Caco-2 (cell line): ENCODE measurements at regions not wholly inside any gene's neighbourhood (a gene's known extent, or its start where the extent isn't known, plus 50 kb on each side); places are given as distances from the start of the nearest gene placed in this dataset.

Experiments
- BruUV-seq: library from RNA; stranded (reverse); fragments of 400-500 nt; replicated peaks from 2 replicates; lab custom pipeline; 2021; lab: Mats Ljungman, UMichigan
- CTCF ChIA-PET: fragments of 300-600 bp; sonication (Branson Sonifier 250); formaldehyde crosslinking; loops from one replicate; lab custom pipeline; 2022; ENCODE audit warnings: antibody characterized with exemption; lab: Charles Lee
- POLR2A ChIA-PET: fragments of 300-600 bp; sonication (Branson Sonifier 250); formaldehyde crosslinking; loops from one replicate; lab custom pipeline; 2022; ENCODE audit warnings: antibody characterized with exemption; lab: Charles Lee
- DNase-seq, 2 experiments: peaks; one replicate each; pipeline versions ENCODE4 v3.0.0 to v3.0.0-alpha.2; 2020 to 2022
- H3K27me3 ChIP-seq: replicated peaks from 2 replicates; pipeline ENCODE4 v1.6.0; 2011; ENCODE audit warnings: low read length; ENCODE audit not compliant: control insufficient read depth, insufficient read depth
- H3K36me3 ChIP-seq: 2 replicates; pipeline ENCODE4 v1.5.1; 2011; ENCODE audit warnings: low read length; ENCODE audit not compliant: control insufficient read depth, insufficient read depth
- H3K4me1 ChIP-seq: fragments of 250-450 bp; sonication (Bioruptor Pico); 2 replicates; pipeline ENCODE4 v1.5.1; 2020; ENCODE audit warnings: mild to moderate bottlenecking
- H3K4me3 ChIP-seq: 2 replicates; pipeline ENCODE4 v1.5.1; 2011; ENCODE audit warnings: low read depth, mild to moderate bottlenecking, control low read depth, low read length
- H3K9me3 ChIP-seq: fragments of 250-450 bp; sonication (Bioruptor Pico); 2 replicates; pipeline ENCODE4 v1.5.1; 2020; ENCODE audit warnings: mild to moderate bottlenecking, moderate library complexity
- H3K27ac Mint-ChIP-seq: one replicate; pipeline ENCODE4 v1.8.0; 2022; ENCODE audit warnings: mixed read lengths; ENCODE audit not compliant: unreplicated experiment
- H3K27me3 Mint-ChIP-seq: one replicate; pipeline ENCODE4 v1.8.0; 2022; ENCODE audit warnings: mixed read lengths; ENCODE audit not compliant: insufficient read depth, unreplicated experiment
- H3K36me3 Mint-ChIP-seq: one replicate; pipeline ENCODE4 v1.8.0; 2022; ENCODE audit warnings: mild to moderate bottlenecking, mixed read lengths; ENCODE audit not compliant: insufficient read depth, unreplicated experiment
- H3K4me1 Mint-ChIP-seq: one replicate; pipeline ENCODE4 v1.8.0; 2022; ENCODE audit warnings: low read depth, mixed read lengths; ENCODE audit not compliant: unreplicated experiment
- H3K4me3 Mint-ChIP-seq: one replicate; pipeline ENCODE4 v1.8.0; 2022; ENCODE audit warnings: mild to moderate bottlenecking, moderate library complexity, mixed read lengths; ENCODE audit not compliant: unreplicated experiment
- H3K9me3 Mint-ChIP-seq: one replicate; pipeline ENCODE4 v1.8.0; 2022; ENCODE audit warnings: mixed read lengths; ENCODE audit not compliant: unreplicated experiment
- CTCF ChIP-seq, 2 experiments: fragments of 200-600 bp in 1 of 2; IDR thresholded peaks; 1 replicate in 1 of 2; 2 replicates in 1 of 2; pipeline versions ENCODE4 v1.5.1 to v1.8.0; 2011 to 2022; ENCODE audit warnings: antibody characterized with exemption in 1 of 2, control low read depth in 1 of 2, inconsistent platforms in 1 of 2, low read depth in 1 of 2, low read length in 1 of 2, mild to moderate bottlenecking in 1 of 2, moderate library complexity in 1 of 2; ENCODE audit not compliant: insufficient read depth in 1 of 2, severe bottlenecking in 1 of 2, unreplicated experiment in 1 of 2
- intact Hi-C: fragments of 100-400 bp; cut with micrococcal nuclease; formaldehyde crosslinking; loops from one replicate; pipeline ENCODE4 v1.10.0; 2022; ENCODE audit not compliant: unreplicated experiment

- H3K9me3 ChIP-seq, result no peaks in the 10 kb centered on the region
- H3K27me3 Mint-ChIP-seq, result no peaks in the 10 kb centered on the region
- ChIA-PET POLR2A (no interaction called here), CTCF (no interaction called here)
- no peaks in the 10 kb centered on the region for H3K27me3 ChIP-seq
- H3K27ac Mint-ChIP-seq, result no peak overlapping the region
- H3K4me3 ChIP-seq, result no peak overlapping the region
- H3K4me1 ChIP-seq, result no peaks in the 10 kb centered on the region
- H3K36me3 ChIP-seq, result no peaks in the 10 kb centered on the region
- no peak for TF ChIP-seq CTCF (IDR thresholded peaks at IDR 0.05; ENCODE audit: insufficient read depth in 1 of 2, low read depth in 1 of 2, low read length in 1 of 2, severe bottlenecking in 1 of 2, unreplicated experiment in 1 of 2)
- no peak overlapping the region for H3K4me3 Mint-ChIP-seq
- no peaks in the 10 kb centered on the region for H3K4me1 Mint-ChIP-seq
- intact Hi-C loops, result no loop called here
- no peaks in the 10 kb centered on the region for H3K9me3 Mint-ChIP-seq
- DNase-seq, result no peak
- no peaks in the 10 kb centered on the region for H3K36me3 Mint-ChIP-seq
- no TSS peak for BruUV-seq
Measured at GRCh38 chr6:19463925-19464324, 373.2 kb upstream of the ID4 start.

GRCh38 chr6:19465256-19465655 lies 371.9 kb upstream of the ID4 start:
- BruUV-seq, result no TSS peak
- H3K36me3 Mint-ChIP-seq, result no peaks in the 10 kb centered on the region
- intact Hi-C loops, result no loop called here
- H3K4me3 ChIP-seq, result no peak overlapping the region
- ChIA-PET POLR2A (no interaction called here), CTCF (no interaction called here)
- H3K4me3 Mint-ChIP-seq, result no peak overlapping the region
- no peaks in the 10 kb centered on the region for H3K4me1 ChIP-seq
- no peak for DNase-seq
- H3K36me3 ChIP-seq, result no peaks in the 10 kb centered on the region
- no peak for TF ChIP-seq CTCF (IDR thresholded peaks at IDR 0.05; ENCODE audit: insufficient read depth in 1 of 2, low read depth in 1 of 2, low read length in 1 of 2, severe bottlenecking in 1 of 2, unreplicated experiment in 1 of 2)
- no peaks in the 10 kb centered on the region for H3K27me3 Mint-ChIP-seq
- H3K27me3 ChIP-seq, result no peaks in the 10 kb centered on the region
- no peak overlapping the region for H3K27ac Mint-ChIP-seq
- no peaks in the 10 kb centered on the region for H3K4me1 Mint-ChIP-seq
- no peaks in the 10 kb centered on the region for H3K9me3 ChIP-seq
- H3K9me3 Mint-ChIP-seq, result no peaks in the 10 kb centered on the region

DNA sequence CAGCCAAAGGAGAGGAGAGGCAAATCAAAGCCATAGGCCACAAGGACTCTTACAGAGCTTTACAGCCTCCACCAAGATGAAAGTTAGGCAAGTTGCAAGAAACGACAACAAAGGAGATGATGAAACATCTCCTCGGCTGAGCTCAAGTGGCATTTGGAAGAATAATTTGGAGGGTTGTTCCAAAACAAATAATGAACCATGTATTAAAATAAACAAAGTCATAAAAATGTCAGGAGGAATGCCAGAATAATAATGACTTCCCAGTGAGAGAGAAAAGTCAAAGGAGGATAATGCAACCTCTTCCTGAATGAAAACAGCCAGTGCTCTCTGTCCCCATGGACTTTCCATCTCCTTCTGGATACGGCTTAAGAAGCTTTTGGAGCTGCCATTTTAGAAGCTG lies 371.4 kb upstream of the ID4 start:
- H3K4me1 ChIP-seq, result no peaks in the 10 kb centered on the region

More for the DNA sequence above, 371.4 kb upstream of the ID4 start:
- ChIA-PET POLR2A (no interaction called here), CTCF (no interaction called here)
- no peak for DNase-seq
- Mint-ChIP-seq H3K4me1 (no peaks in the 10 kb centered on the region), H3K27me3 (no peaks in the 10 kb centered on the region), H3K36me3 (no peaks in the 10 kb centered on the region), H3K4me3 (no peak overlapping the region), H3K9me3 (no peaks in the 10 kb centered on the region), H3K27ac (no peak overlapping the region)
- no peak for TF ChIP-seq CTCF (IDR thresholded peaks at IDR 0.05; ENCODE audit: insufficient read depth in 1 of 2, low read depth in 1 of 2, low read length in 1 of 2, severe bottlenecking in 1 of 2, unreplicated experiment in 1 of 2)
- H3K36me3 ChIP-seq, result no peaks in the 10 kb centered on the region
- intact Hi-C loops, result no loop called here
- no peaks in the 10 kb centered on the region for H3K27me3 ChIP-seq
- no peak overlapping the region for H3K4me3 ChIP-seq
- H3K9me3 ChIP-seq, result no peaks in the 10 kb centered on the region
- no TSS peak for BruUV-seq
